ENCODE measurements at regions not wholly inside any gene's neighbourhood (a gene's known extent, or its start where the extent isn't known, plus 50 kb on each side); places are given as distances from the start of the nearest gene placed in this dataset.

DNA sequence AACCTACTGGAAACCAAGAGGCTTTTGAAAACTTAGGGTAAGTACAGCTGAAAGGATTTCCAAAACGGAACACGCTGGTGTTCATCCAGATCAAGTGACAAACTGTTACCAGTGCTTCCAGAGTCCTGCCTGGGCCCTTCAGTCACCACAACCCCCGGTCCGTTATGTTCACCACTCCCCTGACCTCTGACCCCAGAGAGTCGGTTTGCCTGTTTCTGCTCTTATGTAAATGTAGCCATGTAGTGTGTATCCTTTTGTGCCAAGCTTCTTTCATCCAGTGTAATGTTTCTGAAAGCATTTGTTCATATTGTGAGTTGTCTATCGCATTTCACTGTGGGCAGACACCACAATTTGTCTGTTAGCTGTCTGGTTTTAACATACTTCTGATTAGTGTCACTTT lies 217.5 kb downstream of the NCK2 start:
- TF ChIP-seq POLR2A (IDR thresholded peaks at IDR 0.05) (no peak), CTCF (IDR thresholded peaks at IDR 0.05) (no peak)
- peaks cover 0 to 4% (median 0%) of the 10 kb centered on the region in 4 donors for H3K9me3 ChIP-seq
- no peaks in the 10 kb centered on the region for H3K27me3 ChIP-seq

GRCh38 chr2:105961599-105962146 lies 217.0 kb downstream of the NCK2 start:
- no peaks in the 10 kb centered on the region for H3K4me1 ChIP-seq

More for the DNA sequence above, 217.5 kb downstream of the NCK2 start:
- no peak for DNase-seq
- no peak overlapping the region for H3K27ac ChIP-seq
- no peaks in the 10 kb centered on the region for H3K4me1 ChIP-seq
- no peak overlapping the region for H3K4me3 ChIP-seq
- no peaks in the 10 kb centered on the region for H3K36me3 ChIP-seq

GRCh38 chr2:105959357-105959756 lies 214.6 kb downstream of the NCK2 start:
- Histone ChIP-seq H3K4me3 (no peak overlapping the region), H3K4me1 (no peaks in the 10 kb centered on the region), H3K27me3 (no peaks in the 10 kb centered on the region), H3K27ac (no peak overlapping the region), H3K9me3 (peaks cover 0 to 4% (median 0%) of the 10 kb centered on the region in 4 donors), H3K36me3 (no peaks in the 10 kb centered on the region)
- no peak for TF ChIP-seq CTCF (IDR thresholded peaks at IDR 0.05)
- TF ChIP-seq POLR2A (IDR thresholded peaks at IDR 0.05), result no peak
- no peak for DNase-seq

More at GRCh38 chr2:105961599-105962146, 217.0 kb downstream of the NCK2 start:
- no peak overlapping the region for H3K27ac ChIP-seq
- no peaks in the 10 kb centered on the region for H3K27me3 ChIP-seq
- DNase-seq, result no peak
- H3K4me3 ChIP-seq, result no peak overlapping the region
- H3K36me3 ChIP-seq, result no peaks in the 10 kb centered on the region
- no peak for TF ChIP-seq CTCF (IDR thresholded peaks at IDR 0.05)
- TF ChIP-seq POLR2A (IDR thresholded peaks at IDR 0.05), result no peak
- peaks cover 0 to 4% (median 0%) of the 10 kb centered on the region in 4 donors for H3K9me3 ChIP-seq

DNA sequence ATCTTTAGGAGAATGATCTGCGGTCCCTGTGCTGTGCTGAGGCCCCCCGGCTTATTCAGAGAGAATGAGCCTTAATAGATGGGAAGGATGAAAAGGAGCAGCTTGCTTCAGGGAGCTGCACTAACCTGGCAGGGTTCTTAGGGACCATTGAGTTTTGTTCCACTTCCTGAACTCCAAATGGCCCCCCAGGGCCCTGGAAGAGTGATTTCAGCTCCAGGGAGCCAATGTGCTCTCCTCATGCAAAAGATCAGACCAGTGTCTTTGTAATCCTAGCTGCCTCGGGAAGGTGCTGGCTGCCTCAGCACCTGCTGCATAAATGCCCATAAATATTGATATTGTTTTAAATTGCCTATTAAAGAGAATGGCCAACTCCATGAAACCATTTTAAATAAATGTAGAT lies 210.2 kb downstream of the NCK2 start:
- no peak overlapping the region for H3K4me3 ChIP-seq
- DNase-seq, result no peak
- TF ChIP-seq CTCF (IDR thresholded peaks at IDR 0.05) (no peak), POLR2A (IDR thresholded peaks at IDR 0.05) (no peak)
- H3K36me3 ChIP-seq, result no peaks in the 10 kb centered on the region
- no peaks in the 10 kb centered on the region for H3K27me3 ChIP-seq
- H3K4me1 ChIP-seq, result no peaks in the 10 kb centered on the region
- no peak overlapping the region for H3K27ac ChIP-seq
- H3K9me3 ChIP-seq, result peaks cover 0 to 4% (median 0%) of the 10 kb centered on the region in 4 donors

DNA sequence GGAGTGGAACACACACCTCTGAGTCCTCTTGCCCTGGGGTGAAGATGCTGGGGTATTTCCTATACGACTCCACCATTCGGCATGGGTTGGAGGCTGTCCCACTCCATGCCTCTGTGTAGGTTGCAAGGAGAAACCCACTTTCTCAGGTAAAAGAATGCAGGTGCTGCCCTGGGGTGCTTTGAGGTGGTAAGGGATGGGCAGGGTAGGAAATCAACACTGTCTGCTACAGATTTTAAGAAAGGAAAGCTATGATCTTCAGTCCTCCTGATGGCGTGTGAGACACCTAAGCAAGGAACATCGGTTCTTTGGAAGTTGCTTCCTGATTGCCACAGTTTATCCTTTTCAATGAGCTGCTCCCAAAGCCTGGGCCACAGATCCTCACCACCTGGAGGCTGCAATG lies 209.2 kb downstream of the NCK2 start:
- no peak for DNase-seq
- Histone ChIP-seq H3K4me1 (no peaks in the 10 kb centered on the region), H3K9me3 (peaks cover 0 to 4% (median 0%) of the 10 kb centered on the region in 4 donors), H3K27me3 (no peaks in the 10 kb centered on the region), H3K4me3 (no peak overlapping the region), H3K36me3 (no peaks in the 10 kb centered on the region), H3K27ac (no peak overlapping the region)
- TF ChIP-seq POLR2A (IDR thresholded peaks at IDR 0.05) (no peak), CTCF (IDR thresholded peaks at IDR 0.05) (no peak)

GRCh38 chr2:105952131-105952530 lies 207.4 kb downstream of the NCK2 start:
- Histone ChIP-seq H3K9me3 (no peaks in the 10 kb centered on the region), H3K27me3 (no peaks in the 10 kb centered on the region), H3K4me3 (no peak overlapping the region), H3K36me3 (no peaks in the 10 kb centered on the region), H3K27ac (no peak overlapping the region), H3K4me1 (no peaks in the 10 kb centered on the region)
- DNase-seq, result no peak
- TF ChIP-seq POLR2A (IDR thresholded peaks at IDR 0.05), result no peak
- no peak for TF ChIP-seq CTCF (IDR thresholded peaks at IDR 0.05)
